NCI-H748 (cell line): ENCODE measurements at regions not wholly inside any gene's neighbourhood (a gene's known extent, or its start where the extent isn't known, plus 50 kb on each side); places are given as distances from the start of the nearest gene placed in this dataset.

Source experiments
- DNase-seq: peaks from one replicate; lab custom pipeline; 2025; ENCODE audit not compliant: unreplicated experiment; lab: John Stamatoyannopoulos, UW

- DNase-seq: no peak
Observed at GRCh38 chr15:39432912-39433348, 147.9 kb upstream of the THBS1 start.

- no peak for DNase-seq
Observed at GRCh38 chr15:39433376-39433775, 147.5 kb upstream of the THBS1 start.

- no peak for DNase-seq
Observed at GRCh38 chr15:39434163-39434562, 146.7 kb upstream of the THBS1 start.

- no peak for DNase-seq
Observed at GRCh38 chr15:39434751-39435238, 146.1 kb upstream of the THBS1 start.

- DNase-seq: no peak
Observed at GRCh38 chr15:39435244-39435643, 145.6 kb upstream of the THBS1 start.

- no peak for DNase-seq
Observed at GRCh38 chr15:39438260-39438659, 142.6 kb upstream of the THBS1 start.

GRCh38 chr15:39438799-39439592, 141.9 kb upstream of the THBS1 start:
- DNase-seq: no peak

GRCh38 chr15:39442898-39443297, 138.0 kb upstream of the THBS1 start:
- DNase-seq: no peak

GRCh38 chr15:39443659-39444219, 137.1 kb upstream of the THBS1 start:
- DNase-seq: no peak

- no peak for DNase-seq
Observed at GRCh38 chr15:39444735-39445470, 136.0 kb upstream of the THBS1 start.

- DNase-seq: no peak
Observed at GRCh38 chr15:39445931-39446330, 134.9 kb upstream of the THBS1 start.

GRCh38 chr15:39447346-39447745, 133.5 kb upstream of the THBS1 start:
- no peak for DNase-seq

- no peak for DNase-seq
Observed at GRCh38 chr15:39447881-39448280, 133.0 kb upstream of the THBS1 start.

GRCh38 chr15:39448409-39448808, 132.5 kb upstream of the THBS1 start:
- peak; percentile 2 for DNase-seq

- no peak for DNase-seq
Observed at GRCh38 chr15:39451121-39451688, 129.7 kb upstream of the THBS1 start.

GRCh38 chr15:39451871-39452270, 129.0 kb upstream of the THBS1 start:
- DNase-seq: no peak

- no peak for DNase-seq
Observed at GRCh38 chr15:39453620-39454019, 127.3 kb upstream of the THBS1 start.

- DNase-seq: peak; percentile 7
Observed at GRCh38 chr15:39454189-39454986, 126.5 kb upstream of the THBS1 start.

- peak; percentile 34 for DNase-seq
Observed at GRCh38 chr15:39455471-39455991, 125.3 kb upstream of the THBS1 start.

GRCh38 chr15:39456159-39456558, 124.7 kb upstream of the THBS1 start:
- no peak for DNase-seq
